GM18868 (cell line): ENCODE measurements at regions not wholly inside any gene's neighbourhood (a gene's known extent, or its start where the extent isn't known, plus 50 kb on each side); places are given as distances from the start of the nearest gene placed in this dataset.

Experiments
- ATAC-seq: cut with Tn5 transposase; IDR thresholded peaks from one replicate; pipeline ENCODE4 v1.9.1; 2021; ENCODE audit warnings: mild to moderate bottlenecking, moderate library complexity; ENCODE audit not compliant: unreplicated experiment

- no peak for ATAC-seq
Measured at GRCh38 chr6:105821027-105821426, 265.1 kb upstream of the PRDM1 start.

- ATAC-seq, result no peak
Measured at GRCh38 chr6:105819745-105820144, 266.4 kb upstream of the PRDM1 start.

DNA sequence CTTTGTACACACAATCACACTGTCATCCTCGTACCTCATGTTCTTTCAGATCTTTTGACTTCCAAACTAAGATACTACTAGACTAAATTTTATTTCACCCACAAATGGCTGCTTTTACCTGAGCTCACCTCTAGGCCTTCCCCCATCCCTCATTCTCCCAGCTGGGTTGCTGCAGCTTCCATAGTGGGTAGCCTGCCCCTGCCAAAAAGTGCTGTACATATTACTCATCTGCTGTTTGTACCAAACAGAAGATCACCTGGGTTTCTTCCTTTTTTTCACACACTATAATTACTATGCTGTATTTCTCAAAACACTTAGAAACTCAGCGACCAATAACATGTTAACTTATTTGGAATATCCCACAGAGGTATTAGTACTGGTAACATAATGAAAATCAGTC is 267.6 kb upstream of the PRDM1 start:
- ATAC-seq, result no peak

DNA sequence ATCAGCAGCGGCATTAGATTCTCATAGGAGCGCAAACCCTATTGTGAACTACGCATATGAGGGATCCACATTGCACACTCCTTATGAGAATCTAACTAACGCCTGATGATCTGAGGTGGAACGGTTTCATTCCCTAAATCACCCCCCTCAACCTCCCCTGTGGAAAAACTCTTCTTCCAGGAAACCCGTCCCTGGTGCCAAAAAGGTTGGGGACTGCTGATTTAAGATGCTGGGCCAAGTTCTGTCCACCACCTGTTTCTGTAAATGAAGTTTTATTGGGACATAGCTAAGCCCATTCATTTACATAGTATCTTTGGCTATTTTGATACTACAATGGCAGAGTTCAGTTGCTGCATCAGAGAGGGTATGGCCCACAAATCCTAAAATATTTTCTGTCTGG is 268.2 kb upstream of the PRDM1 start:
- no peak for ATAC-seq

DNA sequence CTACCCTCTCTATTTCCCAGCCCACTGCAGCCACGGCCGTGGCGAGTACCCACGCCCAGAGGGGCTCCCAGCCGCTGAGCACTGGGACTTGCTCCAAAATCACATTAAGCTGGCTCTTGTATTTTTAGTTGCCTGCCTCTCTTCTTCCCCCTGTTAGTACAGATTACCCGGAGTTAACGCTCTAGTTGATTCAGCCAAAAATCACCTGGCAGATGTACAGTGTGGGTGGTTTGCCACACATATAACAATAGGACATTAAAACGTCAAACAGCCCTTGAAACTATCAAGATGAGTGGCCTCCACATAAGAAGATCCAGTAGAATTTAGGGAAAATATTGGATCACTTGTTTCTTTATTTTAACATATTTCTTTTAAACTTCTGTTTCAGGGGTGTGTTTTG is 268.8 kb upstream of the PRDM1 start:
- ATAC-seq, result no peak

DNA sequence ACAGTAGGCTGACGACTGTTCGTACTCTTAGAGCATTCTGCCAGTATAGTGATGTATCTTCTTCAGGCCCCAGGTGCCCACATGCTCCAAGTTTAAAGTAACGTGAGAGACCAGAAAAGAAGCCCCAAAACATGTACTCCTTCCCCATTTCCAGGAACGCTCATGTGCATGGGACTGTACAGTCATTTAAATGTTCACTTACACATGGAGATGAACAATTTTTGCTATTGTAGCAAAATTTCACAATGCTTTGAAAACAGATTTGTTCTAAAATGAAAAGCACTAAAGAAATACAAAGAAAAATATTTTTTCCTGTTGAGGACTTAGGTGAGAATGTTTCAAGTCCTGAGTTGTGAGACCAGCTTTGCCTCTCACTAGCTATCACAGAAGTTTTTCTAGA is 269.3 kb upstream of the PRDM1 start:
- ATAC-seq, result no peak

DNA sequence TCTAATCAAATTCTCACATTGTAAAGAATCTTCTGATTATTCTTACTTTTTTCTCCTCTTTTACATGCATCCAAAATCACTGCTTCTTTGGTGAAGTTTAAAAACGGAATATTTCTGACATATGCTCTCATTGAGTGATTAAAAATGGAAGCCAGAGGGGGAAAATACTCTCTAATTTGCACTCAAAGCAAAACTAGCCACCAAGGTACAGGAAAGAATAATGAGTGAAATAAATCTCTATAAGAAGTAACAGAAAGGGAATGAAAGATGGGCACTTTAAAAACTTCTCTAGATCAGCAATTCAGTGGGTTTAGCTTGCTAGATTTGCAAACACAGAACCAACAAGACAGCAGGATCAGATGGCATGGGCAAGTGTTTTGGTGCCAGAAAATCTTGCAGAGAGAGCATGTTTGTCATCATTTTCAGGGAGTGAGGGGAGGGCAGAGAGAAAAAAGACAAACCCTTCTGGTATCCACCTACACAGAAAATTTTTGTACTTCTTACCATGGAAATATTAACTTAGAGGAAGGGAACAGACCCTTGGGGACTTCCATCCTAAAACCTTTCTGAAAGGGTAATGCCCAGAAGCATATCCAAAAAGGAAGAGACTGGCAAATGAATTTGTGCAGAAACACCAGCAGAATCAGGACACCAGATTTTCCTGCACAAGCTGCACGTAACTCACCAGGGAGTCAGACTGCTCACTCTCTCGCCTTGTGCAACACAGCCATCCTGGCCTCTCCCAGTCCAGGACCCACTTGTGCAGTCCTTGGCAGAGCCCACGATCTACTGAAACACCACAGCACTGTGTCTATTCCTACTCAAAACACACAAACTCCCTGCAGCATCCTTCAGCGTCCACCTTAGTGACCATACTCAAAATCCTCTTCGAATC is 270.2 kb upstream of the PRDM1 start:
- no peak for ATAC-seq

GRCh38 chr6:105814745-105815536 is 271.2 kb upstream of the PRDM1 start:
- no peak for ATAC-seq

- no peak for ATAC-seq
Measured at GRCh38 chr6:105810922-105811482, 275.1 kb upstream of the PRDM1 start.

GRCh38 chr6:105810105-105810921 is 275.8 kb upstream of the PRDM1 start:
- ATAC-seq, result no peak

DNA sequence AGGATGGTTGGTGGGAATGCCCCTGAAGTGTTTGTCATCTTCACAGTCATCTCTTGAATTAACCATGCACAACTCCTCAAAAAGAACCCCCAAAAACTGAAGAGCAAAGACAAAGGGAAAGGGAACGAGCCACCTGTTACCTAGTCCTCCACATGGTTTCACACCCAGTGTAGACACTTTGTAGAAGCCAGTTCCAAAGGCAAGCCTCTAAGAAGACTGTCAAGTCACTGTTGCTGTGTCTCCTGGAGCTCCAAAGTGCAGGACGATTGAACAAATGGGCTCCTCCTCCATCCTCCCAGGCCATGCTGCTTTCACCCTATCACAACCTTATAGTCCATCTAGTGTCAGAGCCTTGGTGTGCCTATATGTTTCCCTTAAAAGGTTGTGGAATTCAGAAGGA is 277.6 kb upstream of the PRDM1 start:
- no peak for ATAC-seq

DNA sequence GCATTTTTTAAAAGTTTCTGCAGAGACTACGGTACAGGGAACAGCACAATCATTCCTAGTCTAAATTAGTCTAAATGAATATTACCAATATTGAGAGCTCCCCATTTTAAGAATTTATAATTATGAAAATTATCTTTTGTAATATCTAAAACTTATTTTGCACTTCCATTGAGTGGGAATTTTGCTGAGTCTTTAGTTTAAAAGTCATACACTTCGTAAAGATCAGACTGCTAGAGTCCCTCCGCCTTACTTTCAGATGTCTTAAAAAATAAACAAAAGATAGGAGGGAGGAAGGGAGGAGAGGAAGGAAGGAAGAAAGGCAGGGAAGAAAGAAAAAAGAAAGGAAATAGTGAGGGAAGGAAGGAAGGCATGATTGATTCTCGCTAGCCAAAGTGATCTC is 278.2 kb upstream of the PRDM1 start:
- ATAC-seq, result no peak

GRCh38 chr6:105806486-105806920 is 279.6 kb upstream of the PRDM1 start:
- ATAC-seq, result no peak

DNA sequence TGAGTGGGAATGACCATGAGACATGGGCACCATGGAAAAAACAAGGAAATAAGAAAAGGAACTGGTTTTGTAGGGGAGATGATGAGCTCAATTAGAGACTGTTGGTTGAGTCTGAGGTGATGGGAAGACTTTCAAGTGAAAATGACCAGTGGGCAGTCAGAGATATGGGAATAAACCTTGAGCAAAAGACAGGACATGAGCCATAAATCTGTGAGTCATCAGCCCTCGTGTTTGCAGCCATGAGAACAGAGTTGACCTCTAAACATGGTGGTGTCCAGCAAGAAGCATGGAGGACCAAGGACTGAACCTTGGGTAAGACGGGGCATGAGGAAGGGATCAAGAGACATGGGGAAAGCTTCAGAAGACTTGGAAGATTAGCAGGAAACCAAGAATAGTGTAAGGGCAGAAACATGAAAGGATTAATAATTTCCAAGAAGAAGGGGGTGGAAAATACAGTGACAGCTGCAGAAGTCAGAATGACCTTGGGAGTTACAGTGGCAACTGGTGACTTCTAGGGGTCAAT is 280.6 kb upstream of the PRDM1 start:
- no peak for ATAC-seq

DNA sequence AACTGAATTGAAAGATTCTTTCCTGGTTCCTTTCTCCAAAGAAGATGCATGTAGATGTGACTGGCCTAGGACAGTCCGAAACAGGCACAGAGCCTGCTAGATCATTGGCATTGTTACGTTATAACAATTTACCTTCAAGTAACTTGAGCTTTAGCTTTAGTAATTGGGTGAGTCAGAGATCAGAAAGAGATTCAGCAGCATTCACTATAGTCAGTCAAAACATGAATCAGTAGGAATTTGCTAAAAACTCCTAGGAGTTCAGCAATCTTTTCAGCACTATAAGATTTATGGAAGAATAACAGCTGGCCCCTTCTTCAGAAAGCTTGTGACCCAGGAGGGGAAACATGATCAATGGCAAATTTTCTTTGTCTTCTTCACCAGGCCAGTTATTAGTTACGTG is 281.7 kb upstream of the PRDM1 start:
- ATAC-seq, result no peak

- no peak for ATAC-seq
Measured at GRCh38 chr6:105804000-105804399, 282.1 kb upstream of the PRDM1 start.

- no peak for ATAC-seq
Measured at GRCh38 chr6:105803442-105803841, 282.7 kb upstream of the PRDM1 start.

GRCh38 chr6:105802703-105803102 is 283.4 kb upstream of the PRDM1 start:
- ATAC-seq, result no peak

DNA sequence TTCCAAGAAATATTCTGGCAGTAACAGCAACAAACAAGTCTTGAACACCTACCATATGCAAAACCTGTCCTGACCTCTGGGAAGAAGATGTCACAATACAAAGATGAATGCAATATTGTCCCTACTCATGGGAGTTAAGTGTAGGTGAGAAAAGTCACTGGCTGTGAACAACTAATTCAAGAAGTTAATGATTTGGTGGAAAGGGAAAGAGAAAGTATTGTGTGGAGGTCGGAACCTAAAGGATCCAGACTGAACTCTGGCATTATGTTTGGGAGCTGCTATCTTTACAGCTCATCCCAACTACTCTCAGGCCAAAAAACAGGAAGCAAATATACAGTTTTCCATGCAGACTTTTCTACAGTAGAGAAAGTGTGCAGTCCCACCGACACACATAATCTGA is 285.3 kb upstream of the PRDM1 start:
- no peak for ATAC-seq

GRCh38 chr6:105800398-105800797 is 285.7 kb upstream of the PRDM1 start:
- ATAC-seq, result no peak

DNA sequence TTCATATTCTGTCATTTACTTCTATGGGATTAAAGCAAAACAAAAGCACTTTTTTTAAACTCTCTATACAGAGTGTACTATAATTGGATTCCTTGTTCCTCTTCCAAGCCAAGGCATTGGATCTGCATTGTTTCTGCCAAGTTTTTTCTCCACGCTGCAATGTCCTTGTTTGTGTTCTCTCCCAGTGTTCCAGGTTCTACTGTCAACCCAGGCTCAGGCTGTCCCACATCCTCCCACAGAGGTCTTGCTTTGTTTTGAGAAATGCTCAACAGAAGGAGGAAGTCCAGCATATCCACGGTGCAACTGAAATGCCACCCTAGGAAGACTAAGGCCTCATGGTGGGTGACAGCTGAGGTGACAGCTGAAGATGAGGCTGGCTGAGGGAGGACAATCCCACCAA is 287.1 kb upstream of the PRDM1 start:
- ATAC-seq, result no peak
